Gastroesophageal sphincter (tissue), 4 donors: ENCODE measurements at regions not wholly inside any gene's neighbourhood (a gene's known extent, or its start where the extent isn't known, plus 50 kb on each side); places are given as distances from the start of the nearest gene placed in this dataset.

Experiments used
- ATAC-seq: fragments of 150-250 bp; one replicate; pipeline ENCODE4 v1.9.1; 2016; ENCODE audit warnings: mild to moderate bottlenecking, moderate library complexity
- H3K27ac ChIP-seq, 4 donors: fragments of 200-600 bp; sonication (generic) in 3 of 4; 1 replicate in 3 of 4; 2 replicates in 1 of 4; pipeline ENCODE4 v1.5.1; 2016 to 2019
- H3K27me3 ChIP-seq: fragments of 200-600 bp; sonication (generic); one replicate; pipeline ENCODE4 v1.5.1; 2019
- H3K36me3 ChIP-seq, 2 donors: fragments of 200-600 bp; sonication (generic); one replicate each; pipeline ENCODE4 v1.5.1; 2019; ENCODE audit warnings: control low read depth in 1 of 2
- H3K4me1 ChIP-seq, 3 donors: fragments of 200-600 bp; sonication (generic); 1 replicate in 2 of 3; 2 replicates in 1 of 3; pipeline ENCODE4 v1.5.1; 2016 to 2019; ENCODE audit warnings: control low read depth in 2 of 3
- H3K4me3 ChIP-seq, 2 donors: fragments of 200-600 bp; sonication (generic); one replicate each; pipeline ENCODE4 v1.5.1; 2019; ENCODE audit warnings: mild to moderate bottlenecking in 1 of 2, moderate library complexity in 1 of 2
- H3K9me3 ChIP-seq, 3 donors: fragments of 200-600 bp; sonication (generic); one replicate each; pipeline ENCODE4 v1.5.1; 2017 to 2019; ENCODE audit warnings: control low read depth in 2 of 3
- CTCF ChIP-seq, 4 experiments: fragments of 200-600 bp in 2 of 4; fragments of 450-650 bp in 2 of 4; sonication (generic) in 1 of 4; IDR thresholded peaks; one replicate each; pipeline ENCODE4 v1.5.1; 2017 to 2019; ENCODE audit warnings: antibody characterized with exemption in 4 of 4, mild to moderate bottlenecking in 2 of 4, moderate library complexity in 2 of 4
- EP300 ChIP-seq: sonication (generic); formaldehyde crosslinking; IDR thresholded peaks from one replicate; pipeline ENCODE4 v1.6.1; 2017; ENCODE audit warnings: antibody characterized with exemption, mild to moderate bottlenecking
- POLR2A ChIP-seq, 2 donors: fragments of 450-650 bp; IDR thresholded peaks; one replicate each; pipeline ENCODE4 v1.6.1; 2017; ENCODE audit warnings: antibody characterized with exemption in 2 of 2, mild to moderate bottlenecking in 2 of 2, moderate library complexity in 1 of 2
- POLR2AphosphoS5 ChIP-seq: sonication (generic); formaldehyde crosslinking; IDR thresholded peaks from one replicate; pipeline ENCODE4 v1.6.1; 2017; ENCODE audit warnings: antibody characterized with exemption
- WGBS, 2 donors: methylation state at CpG; one replicate each; pipeline ENCODE4 v1.1.5; 2018; ENCODE audit warnings: low coverage in 1 of 2; 5-methylcytosine and 5-hydroxymethylcytosine counted together

GRCh38 chr5:12248831-12249230 lies 344.6 kb upstream of the CTNND2 start:
- WGBS, 2 donors: 52 to 73% methylated on average over 2 to 3 of the region's 3 CpGs
- H3K27me3 ChIP-seq: no peaks in the 10 kb centered on the region
- TF ChIP-seq POLR2A (IDR thresholded peaks at IDR 0.05) (no peak), CTCF (IDR thresholded peaks at IDR 0.05) (no peak), EP300 (no peak), POLR2AphosphoS5 (no peak)
- no peaks in the 10 kb centered on the region for H3K36me3 ChIP-seq
- H3K27ac ChIP-seq: no peak overlapping the region
- H3K4me3 ChIP-seq: no peak overlapping the region
- H3K9me3 ChIP-seq: no peaks in the 10 kb centered on the region
- no peak for ATAC-seq
- H3K4me1 ChIP-seq: no peaks in the 10 kb centered on the region

GRCh38 chr5:12246036-12246435 lies 341.8 kb upstream of the CTNND2 start:
- Histone ChIP-seq H3K4me3 (no peak overlapping the region), H3K9me3 (no peaks in the 10 kb centered on the region), H3K27ac (no peak overlapping the region), H3K27me3 (no peaks in the 10 kb centered on the region), H3K4me1 (no peaks in the 10 kb centered on the region), H3K36me3 (no peaks in the 10 kb centered on the region)
- WGBS, 2 donors: 64 to 73% methylated on average over 5 of the region's 5 CpGs
- TF ChIP-seq EP300 (no peak), CTCF (IDR thresholded peaks at IDR 0.05) (no peak), POLR2A (IDR thresholded peaks at IDR 0.05) (no peak), POLR2AphosphoS5 (no peak)
- no peak for ATAC-seq

- no peaks in the 10 kb centered on the region for H3K27me3 ChIP-seq
- H3K36me3 ChIP-seq: no peaks in the 10 kb centered on the region
- WGBS, 2 donors: 90 to 92% methylated on average over 2 to 3 of the region's 3 CpGs
- H3K27ac ChIP-seq: no peak overlapping the region
- H3K4me1 ChIP-seq: no peaks in the 10 kb centered on the region
- H3K4me3 ChIP-seq: no peak overlapping the region
- ATAC-seq: no peak
- H3K9me3 ChIP-seq: no peaks in the 10 kb centered on the region
- TF ChIP-seq POLR2AphosphoS5 (no peak), POLR2A (IDR thresholded peaks at IDR 0.05) (no peak), EP300 (no peak), CTCF (IDR thresholded peaks at IDR 0.05) (no peak)
These were observed 341.2 kb upstream of the CTNND2 start for GRCh38 chr5:12245429-12245828.

GRCh38 chr5:12242950-12243888 lies 339.0 kb upstream of the CTNND2 start:
- H3K27me3 ChIP-seq: no peaks in the 10 kb centered on the region
- no peak for ATAC-seq
- no peaks in the 10 kb centered on the region for H3K9me3 ChIP-seq
- 63 to 72% methylated on average over 9 of the region's 9 CpGs for WGBS, 2 donors
- no peak overlapping the region for H3K4me3 ChIP-seq
- H3K36me3 ChIP-seq: no peaks in the 10 kb centered on the region
- H3K4me1 ChIP-seq: no peaks in the 10 kb centered on the region
- no peak overlapping the region for H3K27ac ChIP-seq
- TF ChIP-seq POLR2AphosphoS5: no peak
- TF ChIP-seq EP300: no peak

GRCh38 chr5:12237837-12238575 lies 333.8 kb upstream of the CTNND2 start:
- no peak overlapping the region for H3K27ac ChIP-seq
- no peaks in the 10 kb centered on the region for H3K27me3 ChIP-seq
- peaks cover 0 to 8% (median 0%) of the 10 kb centered on the region in 3 donors for H3K9me3 ChIP-seq
- H3K4me3 ChIP-seq: no peak overlapping the region
- no peaks in the 10 kb centered on the region for H3K4me1 ChIP-seq
- H3K36me3 ChIP-seq: no peaks in the 10 kb centered on the region
- TF ChIP-seq POLR2A (IDR thresholded peaks at IDR 0.05) (no peak), POLR2AphosphoS5 (no peak), EP300 (no peak), CTCF (IDR thresholded peaks at IDR 0.05) (no peak)
- no peak for ATAC-seq
- WGBS, 2 donors: 11 to 15% methylated on average over 6 of the region's 6 CpGs
